ENCODE measurements at regions not wholly inside any gene's neighbourhood (a gene's known extent, or its start where the extent isn't known, plus 50 kb on each side); places are given as distances from the start of the nearest gene placed in this dataset.

DNA sequence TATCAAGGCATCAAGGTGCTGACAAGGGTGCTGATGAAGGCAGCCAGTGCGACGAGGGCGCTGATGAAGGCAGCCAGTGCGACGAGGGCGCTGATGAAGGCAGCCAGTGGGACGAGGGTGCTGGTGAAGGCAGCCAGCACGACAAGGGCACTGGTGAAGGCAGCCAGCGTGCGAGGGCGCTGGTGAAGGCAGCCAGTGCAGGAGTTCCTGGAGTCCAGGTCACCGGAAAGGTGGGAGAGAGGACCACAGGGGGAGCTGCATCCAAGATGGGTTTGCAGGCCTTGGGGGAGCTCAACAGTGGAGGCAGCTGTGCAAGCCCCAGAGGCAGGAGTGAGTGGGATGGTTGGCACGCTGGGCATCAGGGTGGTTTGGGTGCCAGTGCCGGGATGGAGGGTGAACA is 176.3 kb downstream of the TBXT start:
- TF ChIP-seq ZFX (IDR thresholded peaks at IDR 0.05), result no peak
- TF ChIP-seq, protein P1, sequence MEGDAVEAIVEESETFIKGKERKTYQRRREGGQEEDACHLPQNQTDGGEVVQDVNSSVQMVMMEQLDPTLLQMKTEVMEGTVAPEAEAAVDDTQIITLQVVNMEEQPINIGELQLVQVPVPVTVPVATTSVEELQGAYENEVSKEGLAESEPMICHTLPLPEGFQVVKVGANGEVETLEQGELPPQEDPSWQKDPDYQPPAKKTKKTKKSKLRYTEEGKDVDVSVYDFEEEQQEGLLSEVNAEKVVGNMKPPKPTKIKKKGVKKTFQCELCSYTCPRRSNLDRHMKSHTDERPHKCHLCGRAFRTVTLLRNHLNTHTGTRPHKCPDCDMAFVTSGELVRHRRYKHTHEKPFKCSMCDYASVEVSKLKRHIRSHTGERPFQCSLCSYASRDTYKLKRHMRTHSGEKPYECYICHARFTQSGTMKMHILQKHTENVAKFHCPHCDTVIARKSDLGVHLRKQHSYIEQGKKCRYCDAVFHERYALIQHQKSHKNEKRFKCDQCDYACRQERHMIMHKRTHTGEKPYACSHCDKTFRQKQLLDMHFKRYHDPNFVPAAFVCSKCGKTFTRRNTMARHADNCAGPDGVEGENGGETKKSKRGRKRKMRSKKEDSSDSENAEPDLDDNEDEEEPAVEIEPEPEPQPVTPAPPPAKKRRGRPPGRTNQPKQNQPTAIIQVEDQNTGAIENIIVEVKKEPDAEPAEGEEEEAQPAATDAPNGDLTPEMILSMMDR (conservative IDR thresholded peaks at IDR 0.05), result no peak
- H3K27ac ChIP-seq, result no peak overlapping the region

DNA sequence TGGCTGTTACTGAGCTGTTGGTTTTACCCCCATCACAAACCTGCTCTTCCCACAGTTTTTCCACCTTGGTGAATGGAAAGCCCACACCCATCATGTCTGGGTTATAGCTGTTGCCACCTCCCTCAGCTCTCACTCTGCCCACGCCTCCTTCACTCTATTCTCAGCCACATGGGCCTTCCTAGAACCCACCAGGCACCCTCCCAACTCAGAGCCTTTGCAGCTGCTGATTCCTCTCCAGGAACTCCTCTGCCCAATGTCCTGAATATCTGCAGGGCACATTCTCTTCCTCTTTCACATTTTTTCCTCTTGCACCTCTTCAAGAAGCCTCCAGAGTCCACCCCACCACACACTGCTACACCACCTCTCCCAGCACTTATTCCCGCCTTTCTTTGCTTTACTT is 177.4 kb downstream of the TBXT start:
- TF ChIP-seq ZFX (IDR thresholded peaks at IDR 0.05), result no peak
- TF ChIP-seq, protein P1 (conservative IDR thresholded peaks at IDR 0.05), result no peak
- no peak overlapping the region for H3K27ac ChIP-seq

DNA sequence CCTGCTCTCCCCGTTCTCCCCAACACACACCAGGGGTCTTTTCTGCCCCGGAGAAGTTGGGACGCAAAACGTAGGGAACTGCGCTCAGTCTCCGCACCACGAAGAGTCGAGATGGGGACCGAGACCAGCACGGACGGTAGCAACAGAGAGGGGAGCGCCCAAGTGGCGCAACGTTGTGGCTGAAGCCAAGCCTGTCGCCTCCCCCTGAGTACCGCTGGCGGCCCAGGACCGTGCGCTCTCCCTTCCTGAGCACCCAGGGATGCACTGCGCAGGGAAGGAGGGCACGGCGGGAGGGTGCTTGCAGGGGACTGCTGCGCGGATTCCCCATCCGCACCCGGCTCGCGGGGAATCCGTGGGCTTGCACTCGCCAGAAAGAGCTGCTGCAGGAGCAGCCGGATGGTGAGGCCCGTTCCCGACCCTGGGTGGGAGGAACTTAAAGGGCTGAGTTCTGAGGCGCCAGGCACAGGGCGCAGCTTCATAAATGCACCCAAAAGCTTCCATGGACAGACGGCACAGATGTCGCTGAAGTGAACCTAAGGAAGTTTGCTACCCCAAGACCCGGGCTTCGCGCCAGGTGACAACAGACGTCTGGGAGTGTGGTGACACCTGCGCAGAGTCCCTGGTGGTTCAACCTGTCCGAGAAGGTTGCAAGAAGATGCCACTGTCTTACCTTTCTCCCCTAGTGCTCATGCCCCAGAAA is 178.7 kb downstream of the TBXT start:
- no peak overlapping the region for H3K27ac ChIP-seq
- no peak for TF ChIP-seq ZFX (IDR thresholded peaks at IDR 0.05)
- TF ChIP-seq, protein P1 (conservative IDR thresholded peaks at IDR 0.05), result no peak

DNA sequence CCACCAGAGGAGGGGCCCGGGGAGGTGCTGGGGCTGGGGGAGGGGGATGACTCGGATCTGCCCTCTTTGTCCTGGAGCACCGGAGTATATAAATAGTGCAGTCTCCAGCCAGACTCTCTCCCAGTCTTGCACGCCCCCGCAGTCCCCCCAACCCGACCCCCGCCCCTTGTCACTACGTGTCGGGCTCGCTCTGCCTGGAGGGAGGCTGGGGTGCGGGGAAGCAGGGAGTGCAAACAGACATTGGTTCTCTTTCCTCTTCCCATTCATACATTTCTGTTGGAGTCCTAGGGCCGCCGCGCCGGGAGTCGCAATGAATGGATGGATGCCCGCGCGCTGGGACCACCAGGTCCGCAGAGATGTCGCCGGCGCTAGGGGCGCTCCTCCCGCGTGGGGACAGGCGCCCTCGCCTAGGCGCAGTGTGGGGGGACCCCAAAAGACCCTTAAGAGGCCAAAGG is 179.3 kb downstream of the TBXT start:
- TF ChIP-seq, protein P1 (conservative IDR thresholded peaks at IDR 0.05), result no peak
- no peak for TF ChIP-seq ZFX (IDR thresholded peaks at IDR 0.05)
- no peak overlapping the region for H3K27ac ChIP-seq

DNA sequence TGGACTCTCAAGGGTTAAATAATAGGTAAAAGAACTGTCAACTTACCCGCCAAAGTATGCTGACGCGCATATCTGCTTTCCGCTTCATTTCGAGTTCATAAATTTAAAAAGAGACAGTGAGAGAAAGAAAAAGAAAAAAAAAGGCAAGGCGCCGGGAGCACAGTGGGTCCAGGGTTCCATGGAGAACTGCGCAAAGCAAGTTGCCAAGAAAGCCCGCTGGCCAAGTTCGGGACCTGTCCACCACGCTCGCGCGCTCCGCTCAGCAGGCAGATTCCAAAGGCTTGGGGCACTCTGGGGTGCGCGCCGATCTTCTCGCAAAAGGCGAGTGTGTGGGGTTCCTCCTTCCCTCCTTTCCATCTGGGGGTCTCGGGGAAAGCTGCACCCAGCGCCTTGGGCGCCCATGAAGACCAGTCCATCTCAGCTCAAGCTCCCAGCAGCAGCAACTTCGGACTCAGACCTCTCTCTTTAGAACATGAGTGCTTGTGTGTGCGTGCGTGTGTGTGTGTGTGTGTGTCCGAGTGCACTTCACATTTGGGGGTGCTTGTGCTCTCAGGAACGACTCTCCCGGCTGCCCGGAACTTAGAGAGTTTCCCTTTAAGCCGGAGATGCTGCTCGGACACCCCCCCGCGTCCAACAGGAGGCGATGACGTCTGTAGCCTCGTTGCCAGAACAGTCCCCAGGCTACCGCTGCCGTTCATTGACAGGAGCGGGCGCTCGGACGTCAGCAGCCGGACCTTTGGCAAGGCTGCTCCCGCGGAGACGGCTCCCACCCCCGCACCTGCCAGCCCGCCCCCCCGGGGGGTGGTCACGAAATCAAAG is 180.0 kb downstream of the TBXT start:
- TF ChIP-seq ZFX (IDR thresholded peaks at IDR 0.05), result no peak
- TF ChIP-seq, protein P1 (conservative IDR thresholded peaks at IDR 0.05), result no peak
- H3K27ac ChIP-seq, result no peak overlapping the region

DNA sequence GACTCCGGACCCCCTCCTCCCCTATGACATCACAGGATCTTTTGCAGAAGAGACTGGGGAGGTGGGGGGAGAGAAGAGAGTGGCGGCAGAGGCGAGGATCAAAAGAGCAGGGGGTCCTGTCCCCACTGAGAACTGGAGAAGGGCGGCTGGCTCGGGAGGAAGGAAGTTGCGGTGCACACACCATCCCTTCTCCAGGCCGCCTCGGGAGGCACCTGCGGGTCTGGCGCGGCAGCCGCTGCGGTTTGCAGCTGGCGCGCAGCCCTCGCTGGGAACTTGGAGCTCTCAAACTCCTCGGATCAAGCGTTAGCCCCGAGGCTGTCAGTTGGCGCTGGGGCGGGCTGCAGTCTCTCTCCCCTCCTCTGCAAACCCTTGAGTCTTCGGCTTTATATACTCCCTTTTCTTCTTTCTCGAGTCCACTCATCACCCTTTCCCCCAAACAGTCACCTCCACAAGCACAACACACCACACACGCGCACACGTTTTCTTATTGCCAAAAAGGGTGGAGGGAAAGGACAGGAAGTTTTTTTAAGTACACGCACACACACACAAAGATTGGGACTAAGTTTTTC is 180.7 kb downstream of the TBXT start:
- H3K27ac ChIP-seq, result no peak overlapping the region
- TF ChIP-seq ZFX (IDR thresholded peaks at IDR 0.05), result no peak
- TF ChIP-seq, protein P1 (conservative IDR thresholded peaks at IDR 0.05), result no peak
